ENCODE measurements at regions not wholly inside any gene's neighbourhood (a gene's known extent, or its start where the extent isn't known, plus 50 kb on each side); places are given as distances from the start of the nearest gene placed in this dataset.

DNA sequence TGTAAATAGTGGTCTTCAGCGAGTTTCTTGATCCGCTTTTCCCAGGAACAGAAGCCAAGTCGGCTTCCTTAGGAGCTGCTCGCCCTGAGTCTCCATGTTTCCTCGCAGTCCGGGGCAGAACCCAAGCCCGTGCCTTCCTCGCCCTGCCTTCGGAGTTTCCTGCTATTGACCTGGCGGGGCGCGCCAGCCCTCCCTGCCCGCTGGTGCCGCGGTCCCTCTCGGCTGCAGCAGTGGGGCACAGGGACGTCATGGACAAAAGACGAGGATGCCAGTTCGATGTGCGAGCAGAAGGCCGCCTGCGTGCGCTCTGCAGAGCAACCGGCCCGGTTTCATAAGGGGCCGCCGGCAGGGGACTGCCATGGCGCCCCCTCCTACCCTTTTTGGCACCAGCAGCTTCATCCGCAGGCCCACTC is 156.6 kb downstream of the TM9SF2 start:
- H3K27me3 ChIP-seq (ENCODE audit: insufficient read depth, low read length, poor library complexity, severe bottlenecking): no peaks in the 10 kb centered on the region
- peak overlapping the region; percentile 84 for H2AFZ ChIP-seq (ENCODE audit: low read length)
- peaks cover 4% of the 10 kb centered on the region; the same call in 1 of the 2 replicates for H3F3A ChIP-seq (ENCODE audit: low read depth)
- H3K36me3 ChIP-seq (ENCODE audit: insufficient read depth, low read length): no peaks in the 10 kb centered on the region
- H4K20me1 ChIP-seq (ENCODE audit: insufficient read depth, low read length, poor library complexity, severe bottlenecking): no peaks in the 10 kb centered on the region
- peak overlapping the region; percentile 72 for H3K9ac ChIP-seq (ENCODE audit: low read depth, low read length, poor library complexity, severe bottlenecking)
- H3K4me1 ChIP-seq (ENCODE audit: insufficient read depth, low read length, poor library complexity, severe bottlenecking): peaks cover 39% of the 10 kb centered on the region
- H3K4me3 ChIP-seq (ENCODE audit: low read length, poor library complexity, severe bottlenecking): peak overlapping the region; percentile 74
- H3K9me3 ChIP-seq (ENCODE audit: insufficient read depth, low read depth, low read length): no peaks in the 10 kb centered on the region
- peak overlapping the region; percentile 85 for H3K4me2 ChIP-seq (ENCODE audit: low read depth, low read length, poor library complexity, severe bottlenecking)
- TF ChIP-seq EZH2phosphoT487 (IDR thresholded peaks at IDR 0.05; ENCODE audit: borderline replicate concordance): no peak
- TF ChIP-seq, protein P1, sequence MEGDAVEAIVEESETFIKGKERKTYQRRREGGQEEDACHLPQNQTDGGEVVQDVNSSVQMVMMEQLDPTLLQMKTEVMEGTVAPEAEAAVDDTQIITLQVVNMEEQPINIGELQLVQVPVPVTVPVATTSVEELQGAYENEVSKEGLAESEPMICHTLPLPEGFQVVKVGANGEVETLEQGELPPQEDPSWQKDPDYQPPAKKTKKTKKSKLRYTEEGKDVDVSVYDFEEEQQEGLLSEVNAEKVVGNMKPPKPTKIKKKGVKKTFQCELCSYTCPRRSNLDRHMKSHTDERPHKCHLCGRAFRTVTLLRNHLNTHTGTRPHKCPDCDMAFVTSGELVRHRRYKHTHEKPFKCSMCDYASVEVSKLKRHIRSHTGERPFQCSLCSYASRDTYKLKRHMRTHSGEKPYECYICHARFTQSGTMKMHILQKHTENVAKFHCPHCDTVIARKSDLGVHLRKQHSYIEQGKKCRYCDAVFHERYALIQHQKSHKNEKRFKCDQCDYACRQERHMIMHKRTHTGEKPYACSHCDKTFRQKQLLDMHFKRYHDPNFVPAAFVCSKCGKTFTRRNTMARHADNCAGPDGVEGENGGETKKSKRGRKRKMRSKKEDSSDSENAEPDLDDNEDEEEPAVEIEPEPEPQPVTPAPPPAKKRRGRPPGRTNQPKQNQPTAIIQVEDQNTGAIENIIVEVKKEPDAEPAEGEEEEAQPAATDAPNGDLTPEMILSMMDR (conservative IDR thresholded peaks at IDR 0.05; ENCODE audit: low read length): no peak
- H3K79me2 ChIP-seq (ENCODE audit: insufficient read depth, low read length): no peaks in the 10 kb centered on the region
- H3K9me2 ChIP-seq (replicated peaks; ENCODE audit: low read depth, low read length): no peaks in the 10 kb centered on the region

DNA sequence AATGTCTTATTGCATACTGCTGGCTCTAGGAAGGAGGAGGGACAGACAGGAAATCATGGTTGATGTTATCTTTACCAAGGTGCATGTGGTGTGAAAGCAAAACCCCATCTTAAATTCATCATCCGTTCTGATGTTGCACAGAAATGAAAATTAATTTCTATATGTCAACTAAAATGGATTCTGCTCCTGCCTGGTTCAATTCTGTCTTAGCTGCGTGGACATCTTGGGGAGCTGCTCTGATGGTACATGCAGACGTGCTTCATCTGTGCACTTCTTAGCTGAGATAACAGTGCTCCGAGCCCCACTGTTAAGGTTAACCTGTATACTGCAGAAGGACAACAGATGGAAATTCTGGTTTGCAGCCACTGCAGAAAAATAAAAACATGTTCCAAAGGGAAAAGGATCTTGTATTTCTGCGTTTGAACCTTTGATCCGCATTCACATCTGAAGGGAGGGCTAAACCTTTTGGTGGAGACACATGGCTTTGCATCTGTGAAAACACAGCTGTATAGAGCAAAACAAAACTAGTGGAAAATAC is 155.6 kb downstream of the TM9SF2 start:
- Histone ChIP-seq H3K27me3 (ENCODE audit: insufficient read depth, low read length, poor library complexity, severe bottlenecking) (no peaks in the 10 kb centered on the region), H3K79me2 (ENCODE audit: insufficient read depth, low read length) (no peaks in the 10 kb centered on the region), H3K4me2 (ENCODE audit: low read depth, low read length, poor library complexity, severe bottlenecking) (peak overlapping the region; percentile 85), H4K20me1 (ENCODE audit: insufficient read depth, low read length, poor library complexity, severe bottlenecking) (no peaks in the 10 kb centered on the region), H3K9me3 (ENCODE audit: insufficient read depth, low read depth, low read length) (no peaks in the 10 kb centered on the region), H3K9me2 (replicated peaks; ENCODE audit: low read depth, low read length) (no peaks in the 10 kb centered on the region), H3K9ac (ENCODE audit: low read depth, low read length, poor library complexity, severe bottlenecking) (peak overlapping the region; percentile 72), H3K4me3 (ENCODE audit: low read length, poor library complexity, severe bottlenecking) (peak overlapping the region; percentile 74), H2AFZ (ENCODE audit: low read length) (peak overlapping the region; percentile 45; the same call in 1 of the 2 replicates), H3F3A (ENCODE audit: low read depth) (peaks cover 4% of the 10 kb centered on the region; the same call in 1 of the 2 replicates), H3K36me3 (ENCODE audit: insufficient read depth, low read length) (no peaks in the 10 kb centered on the region), H3K4me1 (ENCODE audit: insufficient read depth, low read length, poor library complexity, severe bottlenecking) (peaks cover 39% of the 10 kb centered on the region)
- TF ChIP-seq EZH2phosphoT487 (IDR thresholded peaks at IDR 0.05; ENCODE audit: borderline replicate concordance): no peak
- TF ChIP-seq, protein P1 (conservative IDR thresholded peaks at IDR 0.05; ENCODE audit: low read length): no peak

DNA sequence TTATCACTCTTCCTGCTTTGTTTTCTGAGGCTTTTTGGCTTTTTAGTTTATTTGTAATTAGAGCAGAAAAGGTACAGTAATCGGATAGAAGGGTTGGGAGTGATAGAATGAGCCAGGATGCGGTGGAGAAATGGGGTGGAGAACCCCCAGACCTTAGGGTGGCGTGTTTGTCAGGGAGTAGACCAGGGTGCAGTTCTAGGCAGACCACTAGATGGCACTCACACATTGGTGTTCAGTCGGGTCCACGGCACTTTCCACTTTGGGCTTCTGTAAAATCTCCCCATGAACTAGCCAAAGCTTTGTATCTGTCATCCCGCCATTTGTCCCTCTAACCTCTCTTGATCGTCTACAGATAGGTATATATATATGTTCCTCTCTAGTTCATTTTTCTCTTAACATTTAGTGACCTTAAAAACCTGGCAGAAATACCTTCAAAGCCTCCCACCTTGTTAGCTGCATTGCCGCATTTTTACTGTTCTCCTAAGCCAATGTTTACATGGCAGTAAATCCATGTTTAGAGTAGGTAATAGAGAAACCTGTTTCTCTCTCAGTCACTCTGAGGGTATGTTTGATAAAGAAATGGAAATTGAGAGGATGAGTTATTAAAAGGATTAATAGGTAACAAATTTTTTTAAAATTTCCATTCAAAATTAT is 154.9 kb downstream of the TM9SF2 start:
- peak overlapping the region; percentile 85 for H3K4me2 ChIP-seq (ENCODE audit: low read depth, low read length, poor library complexity, severe bottlenecking)
- H3K9me3 ChIP-seq (ENCODE audit: insufficient read depth, low read depth, low read length): no peaks in the 10 kb centered on the region
- H3K79me2 ChIP-seq (ENCODE audit: insufficient read depth, low read length): no peaks in the 10 kb centered on the region
- no peaks in the 10 kb centered on the region for H3K9me2 ChIP-seq (replicated peaks; ENCODE audit: low read depth, low read length)
- H3K27me3 ChIP-seq (ENCODE audit: insufficient read depth, low read length, poor library complexity, severe bottlenecking): no peaks in the 10 kb centered on the region
- H4K20me1 ChIP-seq (ENCODE audit: insufficient read depth, low read length, poor library complexity, severe bottlenecking): no peaks in the 10 kb centered on the region
- TF ChIP-seq EZH2phosphoT487 (IDR thresholded peaks at IDR 0.05; ENCODE audit: borderline replicate concordance): no peak
- TF ChIP-seq, protein P1 (conservative IDR thresholded peaks at IDR 0.05; ENCODE audit: low read length): peak; percentile 97
- peaks cover 4% of the 10 kb centered on the region; the same call in 1 of the 2 replicates for H3F3A ChIP-seq (ENCODE audit: low read depth)
- peak overlapping the region; percentile 72 for H3K9ac ChIP-seq (ENCODE audit: low read depth, low read length, poor library complexity, severe bottlenecking)
- peak overlapping the region; percentile 50; the same call in 1 of the 2 replicates for H2AFZ ChIP-seq (ENCODE audit: low read length)
- no peaks in the 10 kb centered on the region for H3K36me3 ChIP-seq (ENCODE audit: insufficient read depth, low read length)
- H3K4me1 ChIP-seq (ENCODE audit: insufficient read depth, low read length, poor library complexity, severe bottlenecking): peaks cover 39% of the 10 kb centered on the region
- H3K4me3 ChIP-seq (ENCODE audit: low read length, poor library complexity, severe bottlenecking): peak overlapping the region; percentile 74

Data from Loucy (cell line).